AG08396 (cell line): ENCODE measurements at regions not wholly inside any gene's neighbourhood (a gene's known extent, or its start where the extent isn't known, plus 50 kb on each side); places are given as distances from the start of the nearest gene placed in this dataset.

Source experiments
- DNase-seq: peaks from one replicate; pipeline ENCODE4 v3.0.0; 2012; ENCODE audit warnings: low spot score, mixed read lengths

DNA sequence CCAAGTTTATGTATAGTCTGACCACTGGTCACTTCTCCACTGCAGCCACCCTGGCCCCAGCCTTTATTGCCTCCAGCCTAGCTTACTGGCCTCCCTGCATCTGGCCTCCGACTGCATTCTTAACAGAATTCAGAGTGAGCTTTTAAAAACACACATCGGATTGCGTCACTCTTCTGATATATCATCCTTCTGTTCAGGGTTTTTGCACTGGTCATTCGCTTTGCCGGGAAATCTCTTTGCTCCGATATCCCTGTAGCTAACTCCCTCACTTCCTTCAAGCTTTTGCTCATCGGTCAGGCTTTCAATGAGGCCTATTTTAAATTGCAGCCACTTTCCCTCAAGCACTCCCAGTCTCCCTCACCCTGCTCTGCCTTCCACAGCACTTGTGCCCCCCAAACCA lies 101.6 kb upstream of the DLX2 start:
- DNase-seq: no peak

DNA sequence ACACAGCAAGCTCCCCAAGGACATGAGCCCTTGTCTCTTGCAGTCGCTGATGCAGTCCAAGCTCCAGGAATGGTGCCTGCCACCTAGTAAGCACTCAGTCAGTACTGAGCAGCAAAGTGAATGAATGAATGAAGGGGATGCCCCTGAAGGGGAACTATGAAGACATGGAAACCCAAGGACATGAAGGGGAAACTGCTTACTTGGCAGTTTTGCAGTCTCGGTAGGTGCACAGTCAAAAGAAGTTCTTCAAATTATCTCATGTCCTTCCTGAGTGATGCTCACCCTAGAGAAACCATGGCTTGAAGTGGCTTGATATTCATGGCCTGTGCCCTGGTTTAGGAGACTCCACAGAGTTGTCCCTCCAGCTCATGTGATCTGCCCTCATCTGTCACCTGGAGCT lies 102.1 kb upstream of the DLX2 start:
- no peak for DNase-seq

DNA sequence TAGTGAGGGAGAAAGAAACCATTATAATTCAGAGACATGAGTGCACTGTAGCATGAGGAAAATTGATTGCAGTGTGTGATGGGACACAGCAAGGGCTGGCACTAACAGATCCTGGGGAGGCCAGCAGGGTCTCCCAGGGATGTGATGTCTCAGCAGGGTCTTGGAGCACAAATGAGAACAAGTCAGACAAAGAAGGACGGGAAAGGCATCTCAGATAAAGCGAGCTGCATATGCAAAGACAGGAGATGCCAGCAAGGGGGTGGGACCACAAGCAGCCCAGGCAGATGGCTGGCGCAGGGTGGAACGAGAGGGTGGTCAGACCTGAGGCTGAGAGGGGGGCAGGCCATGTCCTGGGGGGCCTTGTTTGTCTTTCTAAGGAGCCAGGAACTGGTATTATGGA lies 102.6 kb upstream of the DLX2 start:
- DNase-seq: no peak

DNA sequence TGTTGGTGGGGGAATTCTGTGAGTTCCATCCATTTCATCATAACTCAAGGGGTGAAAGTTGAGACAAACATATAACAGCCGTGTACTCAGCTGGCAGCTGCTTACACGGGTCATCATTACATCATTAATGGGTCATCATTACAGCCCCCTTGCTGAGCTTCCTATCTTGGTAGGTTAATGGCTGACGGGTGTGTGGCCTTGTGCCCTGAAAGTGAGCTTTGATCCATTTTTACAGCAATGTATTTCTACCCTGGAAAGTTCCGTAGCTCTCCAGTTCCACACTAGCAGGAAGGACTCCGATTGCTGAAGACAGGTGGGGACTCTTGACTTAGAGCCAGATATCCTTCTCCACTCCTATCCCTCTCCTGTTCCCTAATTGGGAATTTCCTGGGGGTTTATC lies 105.2 kb upstream of the DLX2 start:
- no peak for DNase-seq

GRCh38 chr2:172208791-172209325 lies 106.2 kb upstream of the DLX2 start:
- no peak for DNase-seq

DNA sequence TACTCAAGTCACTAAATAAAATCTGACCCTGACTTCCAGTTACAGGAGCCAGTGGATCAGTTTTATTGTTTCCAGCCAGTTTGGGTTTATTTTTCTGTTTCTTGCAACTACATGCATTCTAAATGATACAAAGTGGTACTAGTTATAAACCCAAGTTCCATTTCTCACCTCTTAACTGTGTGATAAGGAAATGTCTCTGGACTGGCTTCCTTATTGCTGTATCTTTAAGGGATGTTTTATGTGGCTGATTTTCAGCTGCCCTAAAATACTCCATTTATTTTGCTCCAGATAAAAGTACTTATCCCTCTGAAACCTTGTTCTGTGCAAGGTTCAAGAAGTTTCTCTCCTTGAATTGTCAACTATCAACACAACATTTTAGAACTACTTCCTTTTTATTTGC lies 107.9 kb upstream of the DLX2 start:
- no peak for DNase-seq

- no peak for DNase-seq
These were observed 108.8 kb upstream of the DLX2 start for GRCh38 chr2:172211512-172211911.

DNA sequence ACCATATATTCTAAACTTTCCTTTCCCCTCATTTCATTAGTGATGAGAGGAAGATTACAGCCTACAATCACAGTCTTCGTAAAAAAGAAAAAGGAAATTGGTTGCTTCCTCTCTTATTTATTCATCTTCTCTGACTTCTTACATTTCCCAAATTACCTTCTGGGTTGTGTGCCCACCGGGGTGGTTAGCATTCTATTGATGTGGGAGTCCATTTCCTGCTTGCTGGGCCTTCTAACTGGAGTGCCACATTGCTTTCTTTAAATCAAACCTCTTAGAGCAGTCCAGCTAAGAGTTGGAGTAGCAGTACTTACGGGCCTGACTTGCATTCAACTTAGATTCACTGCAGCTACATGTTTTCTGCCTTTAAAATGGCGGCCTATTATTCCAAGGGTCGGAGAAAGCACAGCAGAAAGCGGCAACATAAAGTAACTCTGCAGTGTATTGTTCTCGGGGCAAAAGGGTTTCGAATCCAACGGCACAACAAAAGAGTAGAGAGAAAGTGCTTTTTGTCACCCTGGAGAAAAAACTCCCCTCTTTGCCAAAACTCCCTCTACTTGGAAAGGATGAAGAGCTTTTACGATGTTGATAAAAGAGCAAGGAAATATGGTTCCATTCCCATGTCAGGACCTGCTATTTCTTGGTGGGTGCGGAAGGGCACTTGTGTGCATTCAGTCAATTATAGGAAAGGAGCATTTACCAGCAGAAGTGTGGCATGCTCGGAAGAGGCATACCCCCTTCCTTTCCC lies 110.6 kb upstream of the DLX2 start:
- DNase-seq: no peak

- no peak for DNase-seq
These were observed 111.6 kb upstream of the DLX2 start for GRCh38 chr2:172214252-172214651.

DNA sequence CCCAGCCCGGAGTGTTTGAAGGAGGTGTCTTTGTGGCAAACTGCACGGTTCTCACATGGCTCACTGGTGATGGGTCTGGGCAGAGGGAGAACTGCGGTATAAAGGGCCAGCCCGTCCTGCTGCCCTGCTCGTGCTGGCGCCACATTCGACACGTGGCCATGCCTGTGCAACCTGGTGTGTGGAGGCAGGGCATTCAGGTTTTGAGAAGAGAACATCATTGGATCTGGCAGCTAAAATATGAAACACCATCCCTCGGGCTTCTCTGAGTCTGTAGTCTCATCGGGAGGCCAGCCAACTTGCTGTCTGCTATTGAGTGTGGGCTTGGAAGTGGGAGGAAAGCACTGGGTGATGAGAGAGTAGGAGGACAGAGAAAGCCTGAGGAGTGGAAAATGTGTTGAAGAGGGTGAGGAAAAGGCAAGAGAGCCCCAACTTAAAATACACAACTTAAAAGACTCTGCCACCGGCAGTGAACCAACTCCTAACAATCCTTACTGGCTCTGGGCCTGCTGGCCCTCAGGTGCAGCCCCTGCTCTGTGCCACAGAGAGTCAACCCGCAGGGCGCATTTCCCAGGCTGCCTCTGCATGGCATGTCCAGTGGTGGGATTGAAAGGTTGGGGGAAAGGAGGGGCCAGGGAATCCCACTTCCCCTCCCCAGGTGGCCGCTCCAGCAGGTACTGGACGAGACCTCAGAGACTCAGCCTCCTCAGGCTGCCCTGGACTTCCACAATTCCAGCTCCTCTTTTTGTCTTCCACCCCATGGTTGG lies 112.7 kb upstream of the DLX2 start:
- no peak for DNase-seq

GRCh38 chr2:172215936-172216335 lies 113.2 kb upstream of the DLX2 start:
- DNase-seq: no peak

GRCh38 chr2:172216477-172216876 lies 113.8 kb upstream of the DLX2 start:
- DNase-seq: no peak

GRCh38 chr2:172219201-172219600 lies 116.5 kb upstream of the DLX2 start:
- no peak for DNase-seq

DNA sequence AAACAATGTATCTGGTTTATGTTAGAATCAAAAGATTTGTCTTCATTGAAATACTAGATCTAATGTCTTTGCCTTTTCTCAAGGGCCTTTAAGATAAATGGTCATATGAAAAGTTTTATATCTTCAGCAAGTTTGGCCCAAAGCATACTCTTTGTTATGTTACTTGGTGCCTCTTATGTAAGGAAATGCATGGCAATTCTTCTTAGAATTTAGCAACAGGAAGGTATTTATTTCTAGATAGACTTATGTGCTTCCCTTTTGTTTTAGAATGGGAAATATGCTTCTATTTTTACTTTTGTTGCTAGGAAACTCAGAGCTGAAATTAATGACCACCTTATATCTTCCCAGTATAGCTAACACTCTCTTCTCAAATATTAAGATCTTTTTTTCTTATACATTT lies 117.4 kb upstream of the DLX2 start:
- no peak for DNase-seq

DNA sequence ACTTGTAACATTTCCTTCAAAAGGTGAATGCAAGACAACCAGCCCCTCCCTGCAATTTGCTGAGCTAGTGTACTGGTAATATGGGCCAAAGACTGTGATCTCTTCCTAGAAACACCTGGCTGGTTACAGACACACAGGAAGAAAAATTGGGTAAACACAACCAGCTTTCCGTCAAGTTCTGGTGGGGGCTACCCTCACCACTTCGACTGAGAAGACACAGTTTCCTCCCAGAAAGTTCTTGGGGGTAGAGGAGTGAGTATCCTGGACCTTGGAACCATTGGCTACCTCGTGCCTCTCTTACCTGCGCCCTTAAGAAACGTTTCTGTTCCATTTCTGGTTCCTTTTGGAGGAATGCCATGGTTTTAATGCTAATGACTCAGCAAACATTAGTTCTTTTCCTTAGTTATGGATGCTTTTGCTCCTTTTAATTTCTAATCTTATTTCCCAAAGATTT lies 120.9 kb upstream of the DLX2 start:
- DNase-seq: no peak

GRCh38 chr2:172225786-172226185 lies 123.1 kb upstream of the DLX2 start:
- DNase-seq: no peak

DNA sequence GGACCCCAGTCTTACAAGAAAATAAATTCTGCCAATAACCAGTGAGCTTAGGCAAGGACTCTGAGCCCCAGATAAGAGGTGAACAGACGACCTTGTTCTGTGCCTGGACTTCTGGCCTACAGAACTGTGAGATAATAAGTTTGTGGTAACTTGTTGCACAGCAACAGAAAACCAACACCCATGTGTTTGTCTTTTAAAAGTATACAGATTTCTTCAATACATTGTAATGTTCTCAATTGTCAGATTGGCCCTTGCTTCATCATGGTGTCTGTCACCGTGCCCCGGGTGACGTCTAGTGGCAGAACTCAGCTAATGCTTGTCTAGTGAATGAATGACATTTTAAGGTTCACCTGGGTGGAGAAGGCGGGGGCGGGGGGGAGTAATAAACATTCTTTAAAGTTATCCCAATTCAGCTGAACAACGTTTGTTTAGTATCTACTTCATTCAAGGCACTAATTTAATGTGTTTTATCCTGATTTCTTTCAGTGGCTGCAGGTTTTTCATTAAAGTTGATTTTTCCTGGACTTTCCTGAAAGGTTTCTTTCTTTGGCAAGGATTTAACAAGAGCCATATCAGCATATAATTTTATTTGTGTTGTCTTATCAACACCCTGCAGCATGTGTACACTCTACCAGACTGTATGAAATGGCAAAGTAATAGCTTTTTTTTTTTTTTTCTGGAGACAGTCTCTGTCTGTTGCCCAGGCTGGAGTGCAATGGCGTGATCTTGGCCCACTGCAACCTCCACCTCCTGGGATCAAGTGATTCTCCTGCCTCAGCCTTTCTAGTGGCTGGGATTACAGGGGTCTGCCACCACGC lies 123.8 kb upstream of the DLX2 start:
- DNase-seq: no peak

- no peak for DNase-seq
These were observed 125.0 kb upstream of the DLX2 start for GRCh38 chr2:172227719-172228118.

- no peak for DNase-seq
These were observed 125.6 kb upstream of the DLX2 start for GRCh38 chr2:172228177-172228808.

- no peak for DNase-seq
These were observed 126.4 kb upstream of the DLX2 start for GRCh38 chr2:172229125-172229524.

GRCh38 chr2:172230332-172230888 lies 127.7 kb upstream of the DLX2 start:
- DNase-seq: no peak
